H1 (cell line): ENCODE measurements at regions not wholly inside any gene's neighbourhood (a gene's known extent, or its start where the extent isn't known, plus 50 kb on each side); places are given as distances from the start of the nearest gene placed in this dataset.

Experiments
- CTCF ChIA-PET: fragments of 300-600 bp; sonication (Branson Sonifier 250); formaldehyde crosslinking; loops from one replicate; lab custom pipeline; 2021; ENCODE audit not compliant: partially characterized antibody; lab: Charles Lee
- POLR2A ChIA-PET: fragments of 300-600 bp; sonication (Branson Sonifier 250); formaldehyde crosslinking; loops from one replicate; lab custom pipeline; 2021; ENCODE audit warnings: inconsistent platforms; ENCODE audit not compliant: partially characterized antibody; lab: Charles Lee
- DNase-seq, 2 experiments: peaks; one replicate each; pipeline versions ENCODE4 v3.0.0 to v3.0.0-alpha.2; 2010 to 2022; ENCODE audit warnings: low spot score in 2 of 2, low read depth in 1 of 2, mixed read lengths in 1 of 2
- FAIRE-seq: peaks from 2 replicates; lab custom pipeline; 2011; peaks lifted over from hg19 to GRCh38; lab: Jason Lieb, UNC
- H2AFZ ChIP-seq: 2 replicates; pipeline ENCODE4 v1.8.1; 2012; ENCODE audit warnings: low read length, inconsistent platforms
- H2AK5ac ChIP-seq: 2 replicates; pipeline ENCODE4 v1.6.1; 2013; ENCODE audit warnings: low read depth, low read length
- H2BK120ac ChIP-seq: replicated peaks from 2 replicates; pipeline ENCODE3; 2013; ENCODE audit warnings: low read depth, low read length, inconsistent platforms
- H2BK12ac ChIP-seq: 2 replicates; pipeline ENCODE4 v1.6.1; 2013; ENCODE audit warnings: low read depth, low read length
- H2BK15ac ChIP-seq: 2 replicates; pipeline ENCODE4 v1.6.1; 2013; ENCODE audit warnings: low read length
- H2BK20ac ChIP-seq: 2 replicates; pipeline ENCODE4 v1.6.1; 2013; ENCODE audit warnings: low read length
- H2BK5ac ChIP-seq: 2 replicates; pipeline ENCODE4 v1.6.1; 2013; ENCODE audit warnings: low read depth, low read length
- H3K14ac ChIP-seq: 2 replicates; pipeline ENCODE4 v1.6.1; 2013; ENCODE audit warnings: inconsistent platforms; ENCODE audit not compliant: insufficient read length
- H3K18ac ChIP-seq: 2 replicates; pipeline ENCODE4 v1.6.1; 2013; ENCODE audit warnings: low read length; ENCODE audit errors: extremely low read depth
- H3K23ac ChIP-seq: 2 replicates; pipeline ENCODE4 v1.6.1; 2013; ENCODE audit warnings: inconsistent platforms; ENCODE audit not compliant: insufficient read length
- H3K23me2 ChIP-seq: 2 replicates; pipeline ENCODE4 v1.6.1; 2013; ENCODE audit warnings: low read depth, low read length
- H3K27ac ChIP-seq: 2 replicates; pipeline ENCODE4 v1.6.1; 2011; ENCODE audit warnings: low read depth, low read length, inconsistent platforms
- H3K27me3 ChIP-seq, 4 experiments: replicated peaks in 1 of 4; 1 replicate in 1 of 4; 2 replicates in 3 of 4; pipeline versions ENCODE4 v1.6.1 to v1.8.1; 2011 to 2013; ENCODE audit warnings: low read length in 3 of 4, mild to moderate bottlenecking in 3 of 4, inconsistent platforms in 2 of 4, mixed read lengths in 2 of 4, moderate library complexity in 1 of 4; ENCODE audit not compliant: control insufficient read depth in 3 of 4, insufficient read depth in 3 of 4; ENCODE audit errors: extremely low read depth in 1 of 4
- H3K36me3 ChIP-seq, 4 experiments: 2 replicates each; pipeline versions ENCODE4 v1.6.1 to v1.8.1; 2011 to 2013; ENCODE audit warnings: mild to moderate bottlenecking in 4 of 4, low read length in 3 of 4, moderate library complexity in 2 of 4, control low read depth in 1 of 4, inconsistent platforms in 1 of 4; ENCODE audit not compliant: insufficient read depth in 4 of 4, control insufficient read depth in 2 of 4
- H3K4ac ChIP-seq: replicated peaks from 2 replicates; pipeline ENCODE3; 2013; ENCODE audit warnings: low read length, low read depth, mixed read lengths, inconsistent platforms; ENCODE audit not compliant: insufficient read length
- H3K4me1 ChIP-seq, 4 experiments: replicated peaks in 1 of 4; 1 replicate in 1 of 4; 2 replicates in 3 of 4; pipeline versions ENCODE4 v1.6.1 to v1.8.1; 2011 to 2013; ENCODE audit warnings: low read length in 3 of 4, inconsistent platforms in 2 of 4, mixed read lengths in 1 of 4; ENCODE audit not compliant: insufficient read depth in 4 of 4, control insufficient read depth in 3 of 4
- H3K4me2 ChIP-seq, 2 experiments: 2 replicates each; pipeline versions ENCODE4 v1.6.1 to v1.8.1; 2011 to 2013; ENCODE audit warnings: low read depth in 2 of 2, low read length in 2 of 2, control low read depth in 1 of 2, inconsistent platforms in 1 of 2, mild to moderate bottlenecking in 1 of 2; ENCODE audit not compliant: insufficient read depth in 1 of 2
- H3K4me3 ChIP-seq, 4 experiments: fragments of 200-600, 300-600 bp in 1 of 4; sonication (generic), shearing (Covaris generic), sonication (Bioruptor Twin) in 1 of 4; 2 replicates each; pipeline versions ENCODE4 v1.5.1 to v1.8.1; 2011 to 2016; ENCODE audit warnings: low read length in 4 of 4, low read depth in 3 of 4, control low read depth in 2 of 4, inconsistent platforms in 2 of 4, mild to moderate bottlenecking in 2 of 4, mixed read lengths in 1 of 4, moderate library complexity in 1 of 4; ENCODE audit not compliant: insufficient read depth in 2 of 4; ENCODE audit errors: extremely low read depth in 1 of 4
- H3K56ac ChIP-seq: replicated peaks from 2 replicates; pipeline ENCODE3; 2013; ENCODE audit warnings: low read depth, mild to moderate bottlenecking, mixed read lengths, low read length, inconsistent platforms; ENCODE audit not compliant: insufficient read length
- H3K79me1 ChIP-seq: 2 replicates; pipeline ENCODE4 v1.6.1; 2013; ENCODE audit warnings: low read depth, low read length, control low read depth
- H3K79me2 ChIP-seq, 2 experiments: 2 replicates each; pipeline versions ENCODE4 v1.6.1 to v1.8.1; 2012 to 2013; ENCODE audit warnings: low read length in 2 of 2, mild to moderate bottlenecking in 2 of 2, inconsistent platforms in 1 of 2; ENCODE audit not compliant: insufficient read depth in 2 of 2, control insufficient read depth in 1 of 2
- H3K9ac ChIP-seq, 4 experiments: replicated peaks in 1 of 4; 1 replicate in 1 of 4; 2 replicates in 3 of 4; pipeline versions ENCODE4 v1.6.1 to v1.8.1; 2011 to 2013; ENCODE audit warnings: low read depth in 3 of 4, low read length in 3 of 4, control low read depth in 2 of 4, mild to moderate bottlenecking in 2 of 4, moderate library complexity in 2 of 4, inconsistent platforms in 1 of 4; ENCODE audit errors: extremely low read depth in 1 of 4
- H3K9me3 ChIP-seq, 2 experiments: 2 replicates each; pipeline versions ENCODE4 v1.6.1 to v1.8.1; 2012 to 2013; ENCODE audit warnings: mild to moderate bottlenecking in 2 of 2, moderate library complexity in 2 of 2, control low read depth in 1 of 2, inconsistent platforms in 1 of 2, low read depth in 1 of 2, low read length in 1 of 2, mixed read lengths in 1 of 2; ENCODE audit not compliant: insufficient read depth in 2 of 2
- H4K20me1 ChIP-seq, 2 experiments: replicated peaks in 1 of 2; 2 replicates each; pipeline versions ENCODE3 to v1.8.1; 2011 to 2013; ENCODE audit warnings: inconsistent platforms in 2 of 2, low read length in 2 of 2, mild to moderate bottlenecking in 1 of 2; ENCODE audit not compliant: insufficient read depth in 2 of 2, control insufficient read depth in 1 of 2
- H4K5ac ChIP-seq: 2 replicates; pipeline ENCODE4 v1.6.1; 2013; ENCODE audit warnings: low read length, low read depth, mixed read lengths, inconsistent platforms; ENCODE audit not compliant: insufficient read length
- H4K8ac ChIP-seq: 2 replicates; pipeline ENCODE4 v1.8.0; 2013; ENCODE audit warnings: mild to moderate bottlenecking, moderate library complexity, low read length, inconsistent platforms; ENCODE audit not compliant: insufficient read depth; ENCODE audit errors: extremely low read depth
- H4K91ac ChIP-seq: replicated peaks from 2 replicates; pipeline ENCODE3; 2013; ENCODE audit warnings: low read length, mixed read lengths, inconsistent platforms; ENCODE audit not compliant: insufficient read length
- TAF7 ChIP-seq: optimal IDR thresholded peaks from 2 replicates; pipeline ENCODE3; 2011; ENCODE audit warnings: low read depth, mild to moderate bottlenecking, inconsistent platforms, low read length, moderate library complexity, borderline replicate concordance
- WGBS, 2 experiments: shearing (Covaris generic) in 1 of 2; methylation state at CpG; one replicate each; pipeline versions ENCODE4 v1.1.6 to v1.1.7; 2013 to 2015; ENCODE audit warnings: low lambda C conversion rate in 2 of 2, mixed read lengths in 2 of 2, inconsistent platforms in 1 of 2, low coverage in 1 of 2, missing lambda C conversion rate in 1 of 2; ENCODE audit not compliant: insufficient replicate concordance in 2 of 2, insufficient coverage in 1 of 2, insufficient read length in 1 of 2; ENCODE audit errors: extremely low coverage in 1 of 2, missing lambda C conversion rate in 1 of 2; 5-methylcytosine and 5-hydroxymethylcytosine counted together

DNA sequence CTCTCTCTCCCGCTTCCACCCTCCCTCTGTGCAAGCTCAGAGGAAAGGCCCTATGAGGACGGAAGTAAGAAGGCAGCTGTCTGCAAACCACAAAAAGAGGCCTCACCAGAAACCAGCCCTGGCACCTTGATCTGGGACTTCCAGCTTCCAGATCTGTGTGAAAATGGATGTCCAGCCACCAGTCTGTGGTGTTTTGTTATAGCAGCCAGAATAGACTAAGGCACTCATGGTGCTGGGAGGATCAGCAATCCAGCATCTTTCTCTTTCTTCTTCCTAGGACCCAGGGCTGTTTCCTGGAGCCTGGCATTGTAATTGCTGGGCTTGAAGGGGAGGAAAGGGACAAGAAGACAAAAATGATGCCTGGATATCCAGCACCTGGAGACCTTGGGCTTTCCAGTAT is 122.5 kb downstream of the SOCS6 start:
- H2BK12ac ChIP-seq: no peak overlapping the region
- POLR2A ChIA-PET: no interaction called here
- no peak overlapping the region for H3K4me3 ChIP-seq
- no peak overlapping the region for H3K4me2 ChIP-seq
- FAIRE-seq: no peak
- H3K9me3 ChIP-seq: no peaks in the 10 kb centered on the region
- H3K23ac ChIP-seq: no peak overlapping the region
- no peak overlapping the region for H3K4ac ChIP-seq
- H3K36me3 ChIP-seq: no peaks in the 10 kb centered on the region
- H2AK5ac ChIP-seq: no peak overlapping the region
- H4K91ac ChIP-seq: no peak overlapping the region
- H2BK5ac ChIP-seq: no peak overlapping the region
- no peak overlapping the region for H3K27ac ChIP-seq
- no peak overlapping the region for H2BK20ac ChIP-seq
- H4K5ac ChIP-seq: no peak overlapping the region
- H3K27me3 ChIP-seq: no peaks in the 10 kb centered on the region
- H3K79me1 ChIP-seq: no peaks in the 10 kb centered on the region
- H3K14ac ChIP-seq: no peak overlapping the region
- CTCF ChIA-PET: interaction anchor here (1.1 kb wide), 1 partner anchor 23 kb away, joined by 3 read pairs; no protein-coding TSS in a partner anchor
- H3K4me1 ChIP-seq: no peaks in the 10 kb centered on the region
- H3K56ac ChIP-seq: no peak overlapping the region
- H2BK120ac ChIP-seq: no peak overlapping the region
- H3K9ac ChIP-seq: no peak overlapping the region
- no peak overlapping the region for H2BK15ac ChIP-seq
- no peak for DNase-seq
- no peaks in the 10 kb centered on the region for H4K20me1 ChIP-seq
- H3K23me2 ChIP-seq: no peaks in the 10 kb centered on the region
- no peak overlapping the region for H4K8ac ChIP-seq
- 96% methylated on average over 2 of the region's 2 CpGs; no CpG with 5 or more reads in 1 of the 2 experiments for WGBS, 2 experiments
- no peaks in the 10 kb centered on the region for H3K79me2 ChIP-seq
- no peak overlapping the region for H2AFZ ChIP-seq
- H3K18ac ChIP-seq: no peak overlapping the region
- no peak for TF ChIP-seq TAF7
